ENCODE measurements at regions not wholly inside any gene's neighbourhood (a gene's known extent, or its start where the extent isn't known, plus 50 kb on each side); places are given as distances from the start of the nearest gene placed in this dataset.

DNA sequence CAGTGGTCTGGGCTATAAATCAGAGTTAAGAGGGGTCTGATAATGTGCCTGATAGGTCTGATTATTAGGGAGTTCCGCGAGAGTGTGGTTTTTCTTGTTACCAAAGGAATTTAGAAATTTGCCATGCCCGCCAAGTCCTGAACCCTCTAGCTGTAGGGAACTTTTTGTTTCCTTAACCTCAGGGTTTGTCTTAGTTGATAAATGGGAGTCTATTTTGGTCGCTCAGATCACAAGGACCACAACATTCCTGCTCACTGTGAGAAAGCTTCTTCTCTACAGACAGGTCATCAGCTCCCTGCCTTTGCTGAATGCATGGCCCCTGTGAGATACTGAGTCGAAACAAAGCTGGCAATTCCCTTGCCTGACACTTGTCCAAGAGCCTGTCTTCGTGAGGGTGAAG, 497.8 kb downstream of the HS3ST4 start:
- DNase-seq (ENCODE audit: low spot score): no peak

DNA sequence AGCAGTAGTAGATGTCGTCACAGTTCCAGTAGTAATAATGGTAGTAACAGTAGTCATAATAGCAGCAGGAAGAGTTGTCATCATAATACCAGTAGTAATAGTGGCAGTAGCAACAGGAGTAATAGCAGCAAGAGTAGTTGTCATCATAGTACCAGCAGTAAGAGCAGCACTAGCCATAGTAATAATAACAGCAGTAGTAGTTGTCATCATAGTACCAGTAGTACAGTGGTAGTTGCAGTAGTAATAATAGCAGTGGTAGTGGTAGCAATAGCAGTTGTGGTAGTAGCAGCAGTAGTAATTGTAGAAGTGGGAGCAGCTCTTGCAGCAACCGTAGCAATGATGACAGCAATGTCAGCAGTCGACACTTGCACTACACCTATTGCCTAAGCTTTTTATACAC, 502.8 kb downstream of the HS3ST4 start:
- DNase-seq (ENCODE audit: low spot score): no peak

DNA sequence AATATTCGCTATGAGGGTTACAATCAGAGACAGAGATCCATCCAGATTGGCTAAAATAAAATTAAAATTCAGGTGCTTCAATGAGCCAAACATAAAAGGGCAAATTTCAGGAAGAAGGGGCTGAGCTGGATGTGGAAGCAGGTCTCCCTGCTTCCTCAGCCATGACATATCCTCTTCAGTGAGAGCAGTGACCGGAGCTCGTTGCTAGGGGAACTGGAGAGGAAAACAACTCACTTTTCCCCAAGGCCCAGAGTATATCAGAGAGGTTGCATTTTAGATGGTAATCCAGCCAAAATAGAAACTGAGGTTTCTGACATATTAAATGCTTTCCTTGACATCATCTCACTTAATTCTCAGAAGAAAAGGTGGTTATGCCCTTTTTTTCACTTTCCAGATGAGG, 503.5 kb downstream of the HS3ST4 start:
- DNase-seq (ENCODE audit: low spot score): no peak

DNA sequence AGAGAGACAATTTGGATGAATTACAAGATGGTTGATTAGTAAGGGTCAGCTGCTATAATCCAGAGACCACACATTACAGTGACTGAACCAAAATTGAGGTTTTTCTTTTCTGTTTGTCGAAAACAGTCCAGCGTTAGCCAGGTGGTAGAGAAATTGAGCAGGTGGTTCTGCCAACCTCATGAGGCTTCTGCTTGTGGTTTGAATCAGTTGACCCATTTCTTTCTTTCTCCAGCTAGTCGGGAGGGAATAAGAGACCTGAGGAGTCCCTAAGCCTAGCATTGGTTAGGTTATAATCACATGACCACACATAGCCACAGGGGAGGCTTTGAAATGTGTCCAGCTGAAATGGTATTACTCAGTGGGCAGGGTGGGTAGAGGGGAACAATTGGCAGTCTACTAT, 504.6 kb downstream of the HS3ST4 start:
- no peak for DNase-seq (ENCODE audit: low spot score)

DNA sequence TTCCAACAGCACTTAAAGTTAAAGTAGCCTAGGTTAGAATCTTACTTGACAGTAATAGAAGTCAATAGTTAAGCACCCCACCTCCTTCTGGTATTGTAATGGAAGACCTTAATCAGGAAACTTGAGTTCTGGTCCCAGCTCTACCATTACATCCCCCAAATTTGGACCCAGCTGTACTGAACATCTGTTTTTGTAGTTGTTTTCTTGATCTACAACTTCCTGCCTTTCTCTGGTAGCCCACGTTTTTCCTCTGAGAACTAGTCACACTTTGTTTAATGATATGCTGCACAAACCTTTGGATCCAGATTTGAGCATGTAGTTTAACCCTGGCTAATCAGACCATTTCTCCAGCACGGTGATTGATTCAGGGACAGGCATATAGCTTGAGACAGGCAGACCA, 505.0 kb downstream of the HS3ST4 start:
- no peak for DNase-seq (ENCODE audit: low spot score)

DNA sequence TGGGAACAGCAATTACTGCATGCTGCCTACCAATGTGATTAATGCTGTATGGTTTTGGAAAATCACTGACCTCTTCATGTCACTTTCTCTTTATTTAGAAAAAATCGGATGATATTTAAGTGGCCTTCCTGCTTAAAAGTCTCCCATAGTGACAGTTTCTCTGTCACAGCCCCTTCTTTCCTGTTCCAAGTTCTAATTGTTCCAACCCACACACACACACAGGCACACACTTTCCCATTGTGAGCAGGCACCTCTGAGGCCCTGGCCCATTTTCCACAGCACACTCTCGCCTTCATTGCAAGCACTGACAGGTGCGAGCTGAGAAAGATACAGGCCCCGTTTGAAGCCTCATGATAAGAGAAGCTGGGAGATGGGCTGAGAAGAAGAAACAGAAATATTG, 505.9 kb downstream of the HS3ST4 start:
- no peak for DNase-seq (ENCODE audit: low spot score)

DNA sequence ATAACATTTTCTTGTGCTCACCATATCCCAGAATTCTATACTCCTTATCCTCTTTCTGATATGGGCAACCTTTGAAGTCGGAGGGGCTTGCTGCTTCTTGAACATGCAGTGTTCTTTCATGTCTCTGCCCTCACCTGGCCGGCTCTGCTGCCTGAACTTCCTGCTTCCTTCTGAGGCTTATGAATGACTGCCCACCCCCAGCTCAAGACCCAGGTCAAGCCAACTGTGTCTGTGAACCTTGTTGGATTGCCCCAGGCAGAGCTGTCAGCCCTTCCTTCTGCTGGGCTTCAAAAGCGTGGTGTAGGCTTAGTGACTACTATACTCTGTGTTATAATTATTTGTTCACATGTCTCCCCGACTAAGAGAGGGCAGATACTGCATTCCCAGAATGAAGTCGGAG, 506.5 kb downstream of the HS3ST4 start:
- no peak for DNase-seq (ENCODE audit: low spot score)

DNA sequence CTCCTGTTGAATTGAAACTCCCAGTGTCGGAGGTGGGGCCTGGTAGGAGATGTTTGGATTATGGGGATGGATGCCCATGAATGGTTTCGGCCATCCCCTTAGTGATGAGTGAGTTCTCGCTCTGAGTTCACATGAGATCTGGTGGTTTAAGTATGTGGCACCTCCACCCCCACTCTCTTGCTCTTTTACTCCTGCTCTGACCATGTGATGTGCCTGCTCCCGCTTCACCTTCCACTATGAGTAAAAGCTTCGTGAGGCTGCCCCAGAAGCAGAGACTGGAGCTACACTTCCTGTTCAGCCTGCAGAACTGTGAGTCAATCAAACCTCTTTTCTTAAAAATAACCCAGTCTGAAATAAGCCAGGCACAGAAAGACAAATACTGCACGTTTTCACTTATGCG, 512.4 kb downstream of the HS3ST4 start:
- DNase-seq (ENCODE audit: low spot score): no peak

DNA sequence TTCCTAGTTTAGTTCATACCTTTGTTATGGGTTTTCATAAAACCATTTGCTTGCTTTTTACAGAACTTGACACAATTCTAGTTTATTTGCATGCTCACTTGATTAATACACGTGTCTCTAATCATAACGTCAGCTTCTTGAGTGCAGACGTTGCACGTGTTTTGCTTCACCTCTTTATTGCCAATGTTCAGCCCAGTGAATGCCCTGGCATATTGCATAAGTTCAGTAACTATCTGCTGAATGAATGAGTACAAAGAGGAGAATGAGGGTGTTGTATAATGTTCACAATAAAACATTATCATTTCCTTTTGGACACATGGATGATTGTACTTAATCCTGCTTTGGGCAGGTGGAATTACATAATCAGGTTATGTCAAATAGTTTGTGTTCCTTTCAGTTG, 519.8 kb downstream of the HS3ST4 start:
- no peak for DNase-seq (ENCODE audit: low spot score)

DNA sequence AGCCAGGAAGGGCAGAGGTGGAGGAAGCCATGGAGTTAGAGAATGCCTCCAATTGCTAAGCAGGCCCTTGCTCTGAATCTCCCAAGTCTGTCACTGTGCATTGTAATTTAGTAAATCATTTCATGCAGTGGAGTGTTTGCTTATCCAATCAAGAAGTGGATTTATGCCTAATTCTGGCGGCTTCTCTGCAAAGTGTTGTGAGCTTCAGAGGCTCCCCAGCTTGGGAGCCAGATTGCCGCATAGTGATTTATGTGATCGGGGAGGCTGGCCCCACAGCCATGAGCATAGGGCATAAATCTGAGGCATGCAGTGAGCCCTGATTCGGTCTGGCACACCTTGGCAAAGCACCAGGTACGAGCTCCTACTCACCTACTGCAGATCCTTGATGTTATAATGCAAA, 520.8 kb downstream of the HS3ST4 start:
- DNase-seq (ENCODE audit: low spot score): no peak

DNA sequence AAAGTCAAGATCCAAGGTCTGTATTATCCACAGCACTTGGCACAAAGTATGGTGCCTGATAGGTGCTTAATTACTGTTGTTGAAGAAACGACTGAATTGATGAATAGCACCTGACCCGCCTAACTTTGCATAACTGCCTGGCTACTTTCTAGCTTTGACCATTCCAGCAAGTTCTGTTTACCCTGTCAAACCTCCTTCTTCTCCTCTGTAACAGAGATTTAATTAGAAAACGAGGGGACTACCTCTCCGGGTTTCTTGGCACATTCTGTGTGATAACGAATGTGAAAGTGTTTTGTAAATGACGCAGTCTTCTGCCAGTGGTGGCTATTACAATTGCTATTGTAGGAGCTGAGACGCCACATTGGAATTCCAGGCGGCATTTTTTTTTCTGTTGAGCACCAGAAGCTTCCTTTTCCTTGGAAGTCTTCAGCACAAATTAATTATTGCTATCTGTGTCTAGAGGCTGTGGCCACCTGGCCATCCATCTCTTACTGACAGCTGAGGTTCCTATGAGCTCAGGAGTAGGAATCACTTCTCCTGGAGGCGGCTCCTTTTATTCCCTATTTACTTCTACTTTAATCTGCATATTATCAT, 522.9 kb downstream of the HS3ST4 start:
- no peak for DNase-seq (ENCODE audit: low spot score)

DNA sequence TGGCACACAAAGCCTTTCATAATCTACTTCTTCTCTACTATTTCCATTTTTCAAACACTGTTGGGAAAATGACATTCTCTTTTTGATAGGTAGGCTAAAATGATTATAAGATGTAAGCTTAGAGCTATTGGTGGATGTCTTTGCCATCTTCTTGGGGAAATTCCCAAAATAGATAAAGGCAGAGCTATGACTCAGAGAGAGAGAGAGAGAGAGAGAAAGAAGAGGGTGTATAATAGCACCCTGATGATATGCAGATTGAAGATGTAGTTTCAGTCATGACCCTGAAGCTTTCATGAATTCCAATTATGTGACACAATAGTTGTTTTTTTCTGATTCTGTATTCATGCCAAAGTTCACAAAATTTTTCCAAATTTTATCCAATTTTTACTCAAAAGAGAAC, 529.1 kb downstream of the HS3ST4 start:
- no peak for DNase-seq (ENCODE audit: low spot score)

DNA sequence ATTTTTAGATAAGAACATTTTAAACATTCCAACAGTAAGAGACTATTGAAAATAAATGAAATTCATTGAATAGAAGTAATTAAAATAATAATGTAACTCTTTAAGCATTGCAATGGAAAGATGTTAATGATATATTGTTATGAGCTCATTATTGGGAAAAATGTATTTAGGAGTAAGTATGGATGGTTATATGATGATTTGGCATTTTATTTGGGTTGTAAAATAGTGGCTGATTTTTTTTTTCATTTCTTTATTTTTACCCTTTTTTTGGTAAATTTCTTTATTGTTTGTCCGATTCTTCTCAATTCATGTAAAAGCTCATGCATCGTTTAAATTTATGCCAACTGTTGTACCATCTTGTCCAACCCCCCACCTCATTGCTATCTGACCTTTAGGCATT, 539.9 kb downstream of the HS3ST4 start:
- no peak for DNase-seq (ENCODE audit: low spot score)

DNA sequence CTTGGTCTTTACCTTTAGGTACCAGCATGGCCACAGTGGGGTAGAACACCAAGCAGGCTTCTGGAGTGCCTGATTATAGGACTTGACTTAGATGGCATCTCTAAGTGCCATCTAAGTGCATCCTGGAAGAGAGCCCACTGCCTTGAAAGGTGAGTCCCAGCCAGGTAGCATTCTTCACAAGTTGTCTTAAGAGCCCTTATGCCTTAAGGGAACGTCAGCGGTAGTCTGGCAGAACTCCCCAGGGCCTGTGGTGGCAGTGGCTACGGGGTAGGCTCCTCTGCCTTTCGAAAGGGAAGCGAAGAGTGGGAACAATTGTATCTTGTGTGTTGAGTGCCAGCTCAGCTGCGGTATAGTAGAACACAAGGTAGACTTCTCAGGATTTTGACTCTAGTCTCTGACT, 549.0 kb downstream of the HS3ST4 start:
- DNase-seq (ENCODE audit: low spot score): no peak

DNA sequence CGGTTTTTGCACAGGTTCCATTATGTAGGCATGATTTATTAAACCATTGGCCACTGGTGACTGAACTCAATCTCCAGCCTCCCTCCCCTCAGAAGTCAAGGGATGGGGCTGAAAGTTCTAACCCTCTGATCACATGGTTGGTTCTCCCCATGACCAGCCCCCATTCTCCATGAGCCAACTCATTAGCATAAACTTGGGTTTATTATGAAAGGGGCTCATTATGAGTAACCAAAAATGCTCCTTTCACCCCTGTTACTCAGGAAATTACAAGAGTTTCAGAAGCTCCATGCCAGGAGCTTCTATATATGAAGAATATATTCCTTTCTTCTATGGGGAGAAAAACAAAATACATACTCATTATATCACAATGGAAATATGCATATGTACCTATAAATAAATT, 555.3 kb downstream of the HS3ST4 start:
- DNase-seq (ENCODE audit: low spot score): no peak

DNA sequence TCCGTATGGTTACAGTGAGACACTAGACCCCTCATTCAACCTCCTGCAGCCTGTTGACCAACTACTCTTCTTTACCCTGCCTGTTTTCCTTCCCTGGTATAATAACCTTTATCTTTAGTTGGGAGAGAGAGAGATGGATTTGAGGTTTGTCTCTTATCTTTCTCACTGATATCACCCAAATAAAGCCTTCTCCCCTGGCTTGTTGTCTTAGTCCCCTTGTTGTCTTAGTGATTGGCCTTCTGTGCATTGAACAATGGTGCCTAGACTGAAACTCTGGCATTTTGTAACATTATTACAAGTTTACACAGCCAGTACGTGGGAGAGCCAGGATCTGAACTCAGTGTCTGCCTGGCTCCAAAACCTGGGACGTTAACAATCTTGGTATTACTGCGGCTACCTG, 560.8 kb downstream of the HS3ST4 start:
- DNase-seq (ENCODE audit: low spot score): no peak

DNA sequence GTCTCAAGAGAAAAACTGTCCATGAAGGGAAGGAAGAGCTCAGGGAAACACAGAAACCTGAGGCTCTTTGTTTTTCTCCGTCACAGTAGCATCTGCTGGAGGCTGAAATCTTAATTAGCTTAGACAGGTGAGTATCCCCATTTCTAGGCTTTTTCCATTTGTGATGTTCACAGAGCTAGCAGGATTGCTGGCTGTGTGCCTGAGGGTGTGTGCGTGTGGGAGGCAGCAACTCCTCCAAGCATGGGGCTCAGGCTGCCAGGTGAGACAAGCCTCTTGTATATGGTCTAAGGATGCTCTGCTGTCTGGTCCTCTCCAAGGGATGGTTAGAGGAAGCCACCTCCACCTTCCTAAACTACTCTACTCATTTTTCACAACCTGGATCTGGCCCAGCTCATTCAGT, 569.9 kb downstream of the HS3ST4 start:
- DNase-seq (ENCODE audit: low spot score): no peak

DNA sequence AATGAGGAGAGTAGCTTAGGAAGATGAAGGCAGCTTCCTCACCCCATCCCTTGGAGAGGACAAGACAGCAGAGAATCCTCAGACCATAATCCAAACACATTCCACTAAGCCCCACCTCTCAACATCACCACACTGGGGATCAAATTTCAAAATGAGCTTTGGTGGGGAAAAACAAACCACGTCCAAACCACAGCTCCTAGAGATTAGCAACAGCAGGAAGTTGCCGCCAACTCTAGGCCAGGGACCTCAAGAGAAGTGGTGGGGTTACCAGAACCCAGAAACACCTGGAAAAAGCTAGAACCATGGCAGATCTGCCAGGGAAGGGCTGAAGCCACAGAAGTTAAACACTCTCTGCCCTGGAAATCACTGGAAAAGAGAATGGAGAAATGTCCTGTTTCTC, 571.6 kb downstream of the HS3ST4 start:
- no peak for DNase-seq (ENCODE audit: low spot score)

DNA sequence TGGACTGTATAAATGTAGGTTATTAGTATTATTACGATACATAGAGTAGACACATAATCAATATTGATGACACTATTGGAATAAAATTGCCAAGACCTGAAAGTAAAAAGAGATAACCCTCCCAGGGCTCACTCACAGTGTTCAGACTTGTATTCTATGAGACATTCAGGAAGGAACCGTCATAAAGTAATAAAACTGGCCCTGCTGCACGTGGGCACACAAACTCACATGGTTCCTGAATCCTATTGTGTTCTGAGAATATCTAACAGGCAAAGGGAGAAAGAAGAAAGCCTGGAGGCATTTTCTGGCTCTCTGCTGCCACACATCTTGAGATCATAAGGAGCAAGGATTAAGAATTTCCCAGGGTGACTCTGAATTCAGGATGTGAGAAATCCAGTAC, 575.9 kb downstream of the HS3ST4 start:
- no peak for DNase-seq (ENCODE audit: low spot score)

DNA sequence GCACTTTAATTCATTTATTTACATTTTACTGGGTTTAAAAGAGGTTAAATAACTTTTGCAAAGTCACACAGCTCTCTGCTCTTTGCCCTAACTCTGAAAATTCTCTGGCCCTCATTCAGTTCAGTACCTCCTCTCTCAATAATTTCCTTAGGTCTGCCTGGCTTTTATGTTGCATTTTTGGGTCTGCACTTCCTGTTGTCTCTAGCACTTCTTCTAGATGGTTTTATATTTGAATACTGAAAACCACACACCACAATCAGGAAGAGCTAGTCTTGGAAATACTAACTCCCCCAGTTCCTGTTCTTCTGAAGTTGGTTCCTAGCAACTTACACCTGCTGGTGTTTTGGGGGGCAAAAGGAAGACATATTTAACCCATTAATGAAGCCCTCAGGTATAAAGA, 577.9 kb downstream of the HS3ST4 start:
- DNase-seq (ENCODE audit: low spot score): no peak

DNA sequence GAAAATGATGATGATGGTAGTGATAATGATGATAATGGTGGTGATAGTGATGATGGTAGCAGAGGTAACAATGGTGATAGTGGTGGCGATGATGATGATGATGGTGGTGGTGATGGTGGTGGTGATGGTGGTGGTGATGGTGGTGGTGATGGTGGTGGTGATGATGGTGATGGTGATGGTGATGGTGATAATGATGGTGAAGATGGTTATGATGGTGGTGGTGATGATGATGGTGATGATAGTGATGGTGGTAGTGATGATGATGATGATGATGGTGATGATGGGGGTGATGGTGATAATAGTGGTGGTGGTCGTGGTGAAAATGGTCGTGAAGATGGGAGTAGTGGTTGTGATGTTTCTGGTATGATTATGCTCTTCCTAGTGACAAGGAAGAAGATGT, 581.8 kb downstream of the HS3ST4 start:
- DNase-seq (ENCODE audit: low spot score): no peak

DNA sequence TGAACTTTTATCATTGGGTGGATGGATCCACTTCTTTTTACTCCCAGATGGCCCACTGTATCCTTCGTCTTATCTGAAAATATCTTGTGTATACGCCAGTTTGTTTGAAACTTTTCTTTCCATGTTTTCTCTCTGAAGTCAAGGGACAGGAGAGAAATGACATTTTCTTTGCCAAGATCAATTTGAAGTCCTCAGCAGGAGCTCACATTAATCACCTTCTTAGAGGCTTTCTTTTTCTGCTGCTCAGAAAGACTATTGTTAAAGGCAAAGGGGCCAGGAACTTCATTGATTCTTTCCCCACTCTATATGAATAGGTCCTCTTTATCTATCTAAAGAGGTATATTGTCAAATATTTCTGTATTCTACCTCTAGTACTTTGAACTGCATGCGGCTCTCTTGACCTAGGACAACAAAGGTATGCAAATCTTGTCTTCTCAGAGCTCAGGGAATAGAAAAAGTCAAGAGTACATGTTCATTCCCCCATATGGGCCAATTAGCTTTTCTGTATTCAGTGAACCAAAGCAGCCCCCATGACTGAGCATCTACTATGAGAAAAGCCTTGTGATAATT, 583.3 kb downstream of the HS3ST4 start:
- no peak for DNase-seq (ENCODE audit: low spot score)

DNA sequence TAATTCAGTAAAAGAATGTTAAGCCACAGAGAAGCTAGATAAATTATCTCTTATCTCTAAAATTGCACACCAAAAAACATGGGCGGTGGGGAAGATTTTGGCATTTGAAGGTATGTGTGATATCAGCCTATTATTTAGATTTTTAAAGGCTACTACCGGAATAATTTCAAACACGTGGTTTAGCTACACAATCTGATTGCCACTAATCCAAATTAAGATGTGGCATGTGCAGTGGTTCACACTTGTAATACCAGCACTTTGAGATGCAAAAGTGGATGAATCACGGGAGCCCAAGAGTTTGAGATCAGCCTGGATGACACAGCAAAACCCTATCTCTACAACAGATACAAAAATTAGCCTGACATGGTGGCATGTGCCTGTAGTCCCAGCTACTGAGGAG, 584.5 kb downstream of the HS3ST4 start:
- DNase-seq (ENCODE audit: low spot score): no peak

DNA sequence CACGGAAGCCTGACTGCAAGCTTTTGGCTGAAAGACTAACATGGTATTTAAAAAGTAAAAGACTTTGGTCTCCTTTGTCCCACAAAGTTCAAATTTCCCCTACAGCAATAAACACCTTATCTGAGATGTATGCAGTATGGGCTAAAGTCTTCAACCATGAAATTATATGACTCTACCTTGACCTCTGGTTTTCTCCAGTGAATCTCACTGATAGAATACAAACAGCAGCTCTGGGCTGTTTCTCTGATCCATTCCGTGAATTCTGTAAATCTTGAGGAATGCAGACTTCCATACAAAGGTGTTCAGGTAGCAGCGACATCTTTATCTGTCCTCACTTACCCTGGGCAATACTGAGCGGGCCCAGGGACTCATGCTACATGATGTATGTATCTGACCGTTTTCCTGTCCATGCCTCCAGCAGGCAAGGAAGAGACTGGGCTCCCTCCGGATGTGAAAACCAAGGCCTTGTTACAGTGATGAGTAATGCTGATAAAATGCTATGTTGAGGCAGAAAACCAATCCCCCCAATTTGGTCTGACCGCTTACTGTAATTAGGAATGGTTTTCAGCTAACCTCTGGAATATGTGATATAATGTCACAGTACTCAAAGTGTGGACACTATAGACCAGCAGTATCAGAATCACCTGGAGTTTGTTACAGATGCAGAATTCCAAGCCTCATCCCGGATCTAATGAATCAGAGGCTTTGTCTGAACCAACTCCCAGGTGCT, 589.8 kb downstream of the HS3ST4 start:
- DNase-seq (ENCODE audit: low spot score): no peak
